Activated CD8-positive, alpha-beta memory T cell treated with anti-CD3 and anti-CD28 coated beads, Interleukin-2, amount 50 U/mL, for 48 hours (primary cell): ENCODE measurements at regions not wholly inside any gene's neighbourhood (a gene's known extent, or its start where the extent isn't known, plus 50 kb on each side); places are given as distances from the start of the nearest gene placed in this dataset.

ENCODE experiments used
- DNase-seq: peaks from one replicate; pipeline ENCODE4 v3.0.0-alpha.2; 2020

DNA sequence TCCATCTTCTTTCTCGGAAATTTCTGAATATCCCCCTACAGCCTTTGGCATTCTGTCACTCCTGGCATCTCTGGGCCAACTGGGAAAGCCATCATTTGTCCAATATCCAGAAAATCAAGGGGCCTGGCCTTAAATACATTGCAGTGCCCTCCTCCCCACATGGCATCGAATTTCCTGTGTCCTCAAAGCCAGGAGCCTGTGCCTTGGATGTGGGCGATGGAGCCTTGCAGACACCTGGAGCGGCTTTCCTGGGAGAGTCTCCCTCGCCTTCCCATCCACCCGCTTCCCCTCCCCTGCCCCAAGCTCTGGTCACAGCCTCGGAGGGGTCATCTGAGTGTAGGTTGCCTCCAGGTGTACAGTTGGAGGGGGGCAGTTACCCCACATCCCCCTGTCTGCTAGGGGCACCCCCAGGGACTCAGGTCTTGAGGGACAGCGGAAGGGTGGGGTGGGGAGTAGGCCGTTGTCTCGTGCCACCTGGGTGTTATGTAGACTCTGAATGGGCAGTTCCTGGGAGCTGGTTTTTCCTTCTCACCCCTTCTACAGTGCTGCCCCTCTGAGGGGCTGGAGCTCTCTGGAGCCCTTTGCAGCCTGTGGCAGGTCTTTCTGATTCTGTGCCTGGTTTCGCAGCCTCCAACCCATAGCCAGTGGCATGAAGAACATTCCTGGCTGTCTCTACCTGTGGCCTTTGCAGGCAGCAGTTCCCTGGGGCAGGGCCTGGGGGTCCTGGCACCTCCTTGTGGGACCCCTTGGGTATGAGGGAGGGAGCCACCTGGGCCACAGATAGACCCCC lies 239.8 kb downstream of the SEC14L1 start:
- DNase-seq, result no peak

DNA sequence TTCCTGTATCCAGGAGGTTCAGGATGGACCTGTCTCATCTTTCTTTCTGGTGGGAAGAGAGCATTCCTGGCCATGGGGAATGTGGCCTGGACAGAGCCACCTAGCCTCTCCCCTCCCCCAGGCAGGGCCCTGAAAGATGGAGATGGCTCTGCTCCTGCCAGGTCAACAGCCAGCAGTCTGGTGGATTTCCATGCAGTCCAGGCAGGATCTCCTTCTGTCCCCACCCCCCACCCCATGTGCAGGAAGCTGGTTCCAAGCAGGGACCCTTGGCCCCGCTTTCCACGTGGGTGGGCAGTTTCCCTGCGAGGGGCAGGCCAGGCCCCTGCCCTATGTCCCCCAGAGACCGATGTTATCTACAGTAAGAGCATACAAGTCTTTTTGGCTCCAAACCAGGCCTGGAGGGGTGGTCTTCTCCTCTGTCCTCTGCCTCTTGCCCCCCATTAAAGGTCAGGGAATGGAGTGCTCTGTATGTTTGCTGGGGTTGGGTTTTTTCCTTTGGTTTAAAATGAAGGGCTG lies 240.5 kb downstream of the SEC14L1 start:
- no peak for DNase-seq

DNA sequence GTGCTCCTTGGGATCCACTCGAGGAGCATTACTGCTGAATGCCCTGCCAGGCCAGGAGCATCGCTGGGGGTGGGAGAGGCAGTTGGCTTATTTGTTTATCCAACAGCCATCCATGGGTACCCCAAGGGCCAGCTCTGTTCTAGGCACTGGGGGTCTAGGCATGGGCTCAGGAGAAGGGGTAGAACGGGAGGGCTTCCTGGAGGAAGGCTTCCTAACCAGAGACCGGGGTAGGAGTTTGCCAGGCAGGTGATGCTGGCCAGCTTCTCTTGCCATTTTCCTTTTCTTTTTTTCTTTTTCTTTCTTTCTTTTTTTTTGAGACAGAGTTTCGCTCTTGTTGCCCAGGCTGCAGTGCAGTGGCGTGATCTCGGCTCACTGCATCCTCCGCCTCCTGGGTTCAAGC lies 241.0 kb downstream of the SEC14L1 start:
- DNase-seq, result no peak

DNA sequence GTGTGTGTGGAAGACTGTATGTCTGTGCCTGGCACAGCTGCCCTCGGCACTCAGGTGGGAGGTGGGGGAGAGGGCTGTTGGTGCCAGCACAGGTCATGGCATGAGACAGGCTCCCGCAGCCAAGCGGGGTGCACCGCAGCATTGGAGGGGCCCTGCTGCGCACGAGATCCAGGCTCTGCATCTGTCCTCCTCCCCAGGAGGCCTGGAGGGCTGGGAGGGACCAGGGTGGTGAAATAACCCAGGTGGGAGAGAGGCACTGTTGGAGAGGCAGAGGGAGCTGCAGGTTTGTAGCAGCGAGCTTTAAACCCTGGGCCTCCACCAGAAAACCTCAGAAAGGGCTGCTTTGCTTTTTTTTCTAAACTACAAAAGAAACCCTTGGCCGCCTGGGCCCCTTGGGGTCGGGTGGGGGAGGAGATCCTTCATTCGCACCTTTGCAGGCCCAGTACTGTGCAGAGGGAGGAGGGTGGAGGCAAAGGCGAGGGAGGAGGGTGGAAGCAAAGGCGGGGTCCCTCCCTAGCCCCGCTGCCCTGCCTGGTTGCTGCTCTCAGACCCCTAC lies 241.7 kb downstream of the SEC14L1 start:
- DNase-seq, result no peak

DNA sequence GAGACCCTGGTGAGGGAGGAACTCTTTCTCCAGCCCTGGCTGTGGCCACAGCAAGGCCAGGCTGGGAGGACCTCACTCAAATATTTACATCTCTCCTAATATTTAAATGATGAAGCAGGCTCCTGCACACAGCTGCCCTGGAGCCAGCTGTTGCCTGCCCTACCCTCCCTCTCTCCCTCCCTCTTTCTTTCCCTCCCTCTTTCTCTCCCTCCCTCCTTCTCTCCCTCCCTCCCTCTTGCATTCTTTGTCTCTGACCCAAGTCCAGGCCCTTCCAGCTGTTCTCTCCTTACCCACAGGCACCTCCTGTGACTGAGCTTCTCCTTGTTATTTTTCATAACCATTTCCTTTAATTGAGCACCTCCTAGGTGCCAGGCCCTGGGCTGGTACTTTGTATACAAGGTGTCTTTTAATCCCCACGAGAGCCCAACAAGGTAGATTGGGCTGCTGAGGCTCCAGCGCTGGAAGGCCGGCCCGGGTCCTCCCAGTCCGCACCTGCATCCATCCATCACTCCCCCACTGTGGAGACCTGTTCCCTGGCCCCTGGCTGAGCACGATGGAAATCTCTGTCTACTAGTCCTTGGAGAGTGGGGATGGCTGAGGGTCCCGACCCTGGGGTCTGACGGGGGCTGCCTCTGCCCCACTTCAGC lies 242.3 kb downstream of the SEC14L1 start:
- DNase-seq, result no peak

DNA sequence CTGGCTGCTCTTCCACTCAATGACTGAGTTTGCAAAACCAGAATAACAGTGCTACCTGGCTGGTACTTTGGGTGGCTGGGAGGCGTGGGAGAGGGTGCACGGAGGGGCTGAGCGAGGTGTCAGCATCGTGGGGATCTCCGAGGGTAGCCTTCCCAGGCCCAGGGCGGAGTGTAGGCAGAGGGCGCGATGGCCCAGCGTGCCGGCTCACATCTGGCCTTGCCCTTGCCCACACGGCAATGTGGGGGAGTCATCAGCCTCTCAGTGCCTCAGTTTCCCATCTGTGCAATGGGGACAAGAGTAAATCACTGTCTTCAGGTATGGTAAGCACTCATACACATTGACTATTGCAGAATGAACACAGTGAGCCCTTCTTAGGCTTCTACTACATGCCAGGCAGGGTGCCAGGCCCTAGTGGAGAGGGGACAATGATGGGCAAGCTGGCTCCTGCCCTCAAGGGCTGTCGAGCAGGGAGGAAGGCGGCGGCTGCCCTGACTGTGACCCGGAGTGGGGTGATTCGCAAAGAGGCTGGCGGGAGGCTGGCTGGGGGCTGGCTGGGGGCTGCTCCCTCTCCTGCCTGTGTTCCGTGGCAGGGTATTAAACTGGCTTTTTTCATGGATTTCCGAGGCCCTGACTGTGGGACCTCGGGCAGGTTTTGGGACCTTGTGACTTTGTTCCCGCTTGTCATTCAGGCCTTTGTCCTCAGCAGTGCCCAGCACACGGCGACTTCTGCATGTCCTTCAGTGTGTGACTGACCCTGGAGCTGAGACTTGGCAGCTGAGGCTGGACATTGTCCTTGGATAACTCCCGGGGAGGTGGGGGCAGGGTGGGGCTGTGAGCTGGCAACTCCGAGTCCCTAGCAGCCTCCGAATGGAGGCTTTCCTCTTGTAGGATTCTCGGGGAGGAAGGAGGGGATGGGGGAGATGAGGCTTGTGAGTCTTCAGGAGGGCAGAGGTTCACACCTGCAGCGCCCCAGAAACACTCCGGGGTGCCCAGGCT lies 243.1 kb downstream of the SEC14L1 start:
- DNase-seq, result no peak

DNA sequence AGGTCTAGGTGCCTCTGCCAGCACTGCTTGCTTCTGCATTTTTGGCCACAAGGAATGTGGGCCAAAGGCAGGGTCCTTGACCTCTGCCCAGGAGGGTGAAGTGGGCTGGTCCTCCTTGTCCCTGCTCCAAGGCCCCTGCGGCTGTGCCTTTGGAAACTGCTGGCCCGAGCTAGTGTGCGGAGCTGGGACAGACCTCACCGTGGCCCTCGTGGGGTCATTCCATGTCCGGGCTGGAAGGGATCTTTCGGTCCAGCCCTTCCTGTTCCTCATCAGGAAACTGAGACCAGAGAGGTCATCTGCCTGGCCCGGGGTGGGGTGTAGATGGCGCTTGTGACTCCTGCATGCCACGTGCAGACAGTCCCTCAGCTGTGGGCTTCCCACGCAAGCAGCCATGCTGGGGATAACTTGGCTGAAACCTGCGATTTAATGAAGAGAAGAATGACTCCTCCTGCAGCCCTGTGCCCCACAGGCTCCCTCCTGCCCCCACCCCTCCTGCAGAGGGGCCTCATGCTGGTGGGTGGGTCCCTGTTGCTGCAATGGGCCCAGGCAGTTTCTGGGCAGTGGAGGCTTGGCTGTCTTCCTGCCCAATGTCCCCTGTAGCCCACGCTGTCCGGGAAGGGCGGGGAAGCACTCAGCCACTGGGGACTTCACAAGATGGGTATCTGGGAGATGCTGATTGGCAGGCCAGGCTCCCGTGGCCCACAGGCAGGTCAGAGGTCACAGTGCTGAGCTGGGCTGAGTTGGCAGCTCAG lies 245.2 kb downstream of the SEC14L1 start:
- DNase-seq, result no peak

DNA sequence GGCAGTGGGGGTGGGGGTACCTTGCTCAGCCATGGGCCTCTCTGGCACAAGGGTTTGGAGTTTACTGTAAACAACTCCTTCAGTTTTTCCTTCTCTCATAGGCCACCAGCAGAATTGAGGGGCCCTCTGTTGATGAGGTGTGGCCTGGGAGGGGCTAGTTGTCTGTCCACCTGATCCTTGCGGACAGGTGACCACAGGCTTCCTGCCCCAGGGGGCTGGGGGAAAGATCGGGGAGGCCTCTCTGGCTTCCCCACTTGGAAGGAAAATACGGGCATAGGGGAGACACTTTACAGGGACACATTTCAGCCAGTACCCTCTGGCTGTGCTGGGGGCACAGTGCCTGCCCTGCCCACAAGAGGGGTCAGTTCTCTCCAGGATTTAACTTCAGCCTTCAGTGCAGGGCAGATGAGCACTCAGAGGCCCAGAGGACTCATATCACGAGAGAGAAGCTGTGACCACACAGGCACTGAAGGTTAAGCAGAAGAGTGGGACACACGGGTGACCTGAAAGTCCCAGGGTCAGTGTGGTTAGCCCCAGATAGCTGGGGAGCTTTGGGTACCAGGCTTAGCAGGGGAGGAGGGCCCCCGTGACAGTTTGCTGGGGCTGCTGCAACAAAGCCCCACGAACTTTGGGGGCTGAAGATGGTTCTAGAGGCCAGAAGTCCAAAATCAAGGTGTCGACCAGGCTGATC lies 245.9 kb downstream of the SEC14L1 start:
- DNase-seq, result no peak

DNA sequence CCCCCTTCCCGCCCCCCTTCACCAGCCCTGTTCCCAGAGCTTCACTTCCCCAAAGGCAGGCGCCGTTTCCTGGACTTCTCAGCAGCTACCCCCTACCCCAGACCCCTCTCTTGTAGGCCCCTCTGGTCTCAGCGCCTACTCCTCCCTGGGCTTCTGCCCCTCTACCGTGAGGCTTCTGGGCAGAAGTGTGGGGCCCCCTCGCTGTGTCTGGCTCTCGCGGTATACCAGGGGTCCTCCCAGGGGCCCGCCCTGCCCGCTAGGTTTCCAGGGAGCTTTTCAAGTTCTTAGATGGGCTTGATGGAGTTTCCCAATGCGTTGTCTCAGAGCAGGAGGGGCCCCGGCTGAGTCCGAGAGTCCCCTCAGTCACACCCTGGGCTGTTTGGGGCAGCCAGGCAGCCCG lies 247.1 kb downstream of the SEC14L1 start:
- no peak for DNase-seq

DNA sequence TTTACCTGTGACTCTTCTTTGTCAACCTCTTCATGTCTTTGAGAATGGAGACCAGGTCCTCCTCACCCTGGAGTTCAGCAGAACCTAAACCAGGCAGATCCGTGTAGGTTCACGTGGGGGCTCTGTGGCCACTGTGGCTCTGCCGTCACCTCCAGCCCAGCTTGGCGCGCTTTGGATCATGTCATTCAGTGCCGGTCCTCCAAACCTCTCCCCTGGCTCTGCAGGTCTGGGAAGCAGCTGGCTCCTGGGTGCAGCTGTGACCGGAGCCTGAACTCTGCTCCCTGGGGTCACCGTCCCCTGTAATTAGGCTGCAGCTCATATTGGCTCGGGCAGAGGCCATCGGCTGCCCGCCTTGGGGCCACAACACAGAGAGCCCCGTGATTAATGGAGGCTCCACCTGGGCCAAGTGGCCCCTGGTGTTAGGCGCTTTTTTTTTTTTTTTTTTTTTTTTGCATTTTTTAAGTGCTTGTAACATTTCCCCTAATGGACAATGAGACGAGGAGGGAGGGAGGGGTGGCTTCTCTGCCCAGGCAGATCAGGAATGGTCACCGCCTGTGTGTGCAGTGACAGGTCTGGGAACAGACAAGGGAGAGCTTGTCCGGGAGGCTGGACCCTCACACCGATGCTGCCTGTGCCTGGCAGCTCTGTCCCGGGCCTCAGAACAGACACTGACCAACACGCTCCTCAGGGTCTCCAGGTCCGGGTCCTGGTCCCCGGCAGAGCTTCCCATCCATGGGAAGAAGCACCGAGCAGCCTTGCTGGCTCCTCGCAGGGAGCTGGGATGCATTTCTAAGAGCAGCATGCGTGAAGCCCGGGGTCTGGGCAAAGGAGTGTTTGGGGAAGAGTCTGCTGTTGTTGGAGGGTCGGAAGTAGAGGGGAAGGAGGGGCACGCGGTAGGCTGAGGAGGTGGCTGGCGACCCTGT lies 247.9 kb downstream of the SEC14L1 start:
- no peak for DNase-seq

DNA sequence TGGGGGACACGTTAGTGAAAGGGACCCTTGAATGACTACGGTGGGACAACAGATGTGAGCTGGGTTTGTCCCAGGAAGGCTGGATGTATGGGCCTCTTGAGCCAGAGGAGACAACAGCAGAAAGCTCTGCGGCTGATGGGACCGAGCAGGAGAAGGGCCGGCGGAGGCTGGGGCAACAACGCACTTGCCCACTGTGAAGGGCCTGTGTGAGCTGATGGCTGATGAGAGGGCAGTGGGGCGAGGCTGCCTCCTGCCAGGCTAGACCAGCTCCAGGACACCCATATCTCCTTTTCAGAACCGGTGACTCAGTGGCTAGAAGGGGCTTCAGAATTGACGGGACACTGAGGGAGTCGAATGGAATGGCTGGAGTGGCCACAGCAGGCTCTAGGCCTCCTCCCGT lies 250.1 kb downstream of the SEC14L1 start:
- no peak for DNase-seq

DNA sequence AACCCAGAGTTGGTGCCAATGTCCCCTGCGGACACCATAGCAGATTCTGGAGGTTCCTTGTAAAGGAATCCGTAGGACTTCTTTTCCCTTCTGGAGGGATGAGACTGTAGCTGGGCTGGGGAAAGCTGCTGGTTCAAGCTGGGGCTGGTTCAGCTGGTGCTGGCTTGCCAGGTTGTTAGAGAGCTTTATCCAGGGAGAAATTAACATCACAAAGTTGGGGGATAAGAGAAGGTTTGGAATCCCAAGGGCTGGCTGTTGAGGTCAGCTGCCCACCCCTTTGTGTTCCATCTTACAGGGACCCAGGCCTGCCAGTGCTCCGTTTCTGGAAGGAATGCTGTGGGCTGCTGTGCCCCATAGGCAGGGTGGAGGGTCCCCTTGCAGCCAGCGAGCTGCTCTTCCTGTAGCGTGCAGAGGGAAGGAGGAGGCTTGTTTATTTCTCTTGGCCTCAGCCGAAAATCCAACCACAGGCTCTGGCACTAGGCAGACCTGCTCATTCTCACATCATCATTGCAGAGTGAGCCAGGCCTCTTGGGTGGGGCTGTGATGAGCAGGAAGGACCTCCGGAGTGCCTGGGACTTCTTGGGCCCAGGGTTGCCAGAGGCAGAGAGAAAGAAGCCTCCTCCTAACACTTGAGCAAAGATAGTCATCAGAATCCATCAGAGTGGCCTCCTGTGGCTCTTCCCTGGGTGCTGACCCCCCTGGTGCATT lies 251.1 kb downstream of the SEC14L1 start:
- no peak for DNase-seq

DNA sequence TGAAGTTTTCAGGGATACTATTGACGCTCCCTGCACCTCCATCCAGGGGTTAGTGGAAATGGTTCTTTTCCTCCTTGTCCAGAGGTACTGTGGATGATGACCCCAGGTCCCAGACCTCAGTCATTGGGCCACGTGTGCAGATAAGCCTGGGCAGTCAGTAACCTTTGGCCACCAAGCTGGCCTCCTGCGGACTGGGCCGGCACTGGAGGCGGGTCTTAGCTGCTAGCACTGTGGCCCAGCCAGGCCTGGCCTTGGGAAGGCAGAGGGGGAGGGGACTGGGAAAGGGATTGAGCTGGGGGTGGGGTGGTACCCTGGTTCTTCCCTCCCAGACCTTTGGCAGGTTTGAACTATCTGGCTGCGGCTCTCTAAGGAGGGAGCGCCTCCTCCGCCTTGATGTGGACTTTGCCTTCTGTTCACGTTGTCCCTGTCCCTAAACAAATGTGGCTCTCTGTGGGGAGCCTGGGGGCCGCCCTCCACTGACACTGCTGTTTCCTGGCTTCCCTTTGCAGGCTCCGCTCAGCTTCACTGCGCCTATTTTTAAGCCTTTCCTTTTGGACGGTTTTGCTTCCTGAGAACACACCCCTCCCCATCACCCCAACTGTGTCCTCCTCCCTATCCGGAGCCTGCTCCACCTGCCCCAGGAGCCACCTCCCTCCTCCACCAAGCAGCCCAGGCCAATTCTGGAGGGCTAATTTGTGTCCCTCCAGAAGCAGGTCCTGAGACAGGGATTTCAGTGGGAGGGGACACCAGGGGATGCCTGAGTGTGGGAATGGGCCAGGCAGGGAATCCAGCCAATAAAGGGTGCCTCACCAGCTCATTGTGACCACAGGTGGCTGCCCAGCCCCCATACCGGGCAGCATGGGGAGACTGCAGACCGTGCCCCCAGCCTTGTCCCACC lies 251.9 kb downstream of the SEC14L1 start:
- no peak for DNase-seq

DNA sequence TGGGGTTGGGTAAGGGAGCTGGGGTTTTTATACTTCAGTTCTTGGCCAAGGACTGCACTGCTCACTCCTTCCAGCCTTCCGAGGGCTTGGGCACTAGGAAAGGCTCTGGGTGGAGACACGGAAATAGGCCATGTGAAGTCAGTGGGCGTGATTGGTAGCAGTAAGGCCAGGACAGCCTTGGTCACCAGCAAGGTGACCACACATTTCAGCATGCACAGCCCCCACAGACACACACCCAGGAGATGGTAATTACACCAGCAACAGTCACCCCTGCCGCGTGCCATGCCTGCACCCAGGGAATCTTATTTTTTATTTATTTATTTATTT lies 252.5 kb downstream of the SEC14L1 start:
- DNase-seq, result no peak

DNA sequence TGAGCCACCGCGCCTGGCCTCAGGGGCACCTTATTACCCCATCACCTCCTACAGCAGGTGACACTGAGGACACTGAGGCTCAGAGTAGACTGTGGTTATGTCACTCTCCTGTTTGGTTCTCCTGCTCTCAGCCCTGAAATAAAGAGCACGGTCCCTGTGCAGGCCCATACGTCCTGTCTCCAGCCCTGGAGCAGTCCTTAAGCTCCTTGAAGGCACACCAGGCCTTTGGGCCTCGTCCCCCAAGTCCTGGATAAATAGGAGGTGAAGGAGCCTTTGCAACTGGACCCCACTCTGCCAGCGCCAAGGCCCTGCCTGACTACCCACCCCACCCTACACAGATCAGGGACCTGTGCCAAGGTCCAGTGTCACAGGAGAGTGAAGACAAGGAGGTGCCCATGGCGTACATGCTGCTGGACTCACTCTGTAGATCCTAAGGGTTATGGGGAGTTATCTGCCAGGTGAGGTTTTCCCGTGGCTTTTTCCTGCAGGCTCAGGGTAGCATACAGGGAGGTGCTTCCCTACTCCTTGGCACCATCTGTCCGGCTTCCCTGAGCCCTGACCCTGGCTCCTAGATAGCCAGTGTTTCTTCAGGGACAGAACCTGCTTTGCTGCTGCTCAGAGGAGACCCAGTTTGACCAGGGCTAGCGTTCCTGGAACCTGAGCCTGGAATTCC lies 253.2 kb downstream of the SEC14L1 start:
- no peak for DNase-seq

DNA sequence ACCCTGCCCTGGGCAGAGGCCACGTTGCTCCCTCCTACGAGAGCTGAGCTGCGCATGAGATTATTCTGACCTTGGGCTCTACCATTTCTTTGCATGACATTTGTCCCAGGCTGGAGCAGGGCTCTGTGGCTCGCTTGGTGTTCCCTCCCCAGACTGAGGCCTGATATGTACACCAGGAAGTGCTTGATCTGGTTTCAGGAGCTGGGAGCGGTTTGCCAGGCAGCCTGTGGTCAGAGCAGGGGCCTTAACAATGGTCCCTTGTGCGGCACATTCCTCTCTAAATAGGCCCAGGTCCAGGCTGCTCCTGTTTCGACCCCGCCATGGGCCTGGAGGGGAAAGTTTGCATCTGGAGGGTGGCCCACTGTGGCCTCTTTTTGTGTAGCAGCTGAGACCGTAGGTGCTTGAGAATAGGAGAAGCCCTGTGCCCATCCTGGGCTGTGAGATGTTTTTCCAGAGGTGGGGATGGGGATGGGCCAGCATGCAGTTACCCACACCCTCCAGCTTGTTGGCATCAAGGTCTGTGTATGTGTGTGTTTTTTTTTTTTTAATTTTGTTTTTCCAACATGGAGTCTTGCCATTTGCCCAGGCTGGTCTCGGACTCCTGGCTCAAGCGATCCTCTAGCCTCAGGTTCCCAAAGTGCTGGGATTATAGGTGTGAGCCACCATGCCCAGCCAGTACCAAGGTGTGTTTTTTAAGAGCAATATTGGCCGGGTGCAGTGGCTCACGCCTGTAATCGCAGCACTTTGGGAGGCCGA lies 253.9 kb downstream of the SEC14L1 start:
- DNase-seq, result no peak

DNA sequence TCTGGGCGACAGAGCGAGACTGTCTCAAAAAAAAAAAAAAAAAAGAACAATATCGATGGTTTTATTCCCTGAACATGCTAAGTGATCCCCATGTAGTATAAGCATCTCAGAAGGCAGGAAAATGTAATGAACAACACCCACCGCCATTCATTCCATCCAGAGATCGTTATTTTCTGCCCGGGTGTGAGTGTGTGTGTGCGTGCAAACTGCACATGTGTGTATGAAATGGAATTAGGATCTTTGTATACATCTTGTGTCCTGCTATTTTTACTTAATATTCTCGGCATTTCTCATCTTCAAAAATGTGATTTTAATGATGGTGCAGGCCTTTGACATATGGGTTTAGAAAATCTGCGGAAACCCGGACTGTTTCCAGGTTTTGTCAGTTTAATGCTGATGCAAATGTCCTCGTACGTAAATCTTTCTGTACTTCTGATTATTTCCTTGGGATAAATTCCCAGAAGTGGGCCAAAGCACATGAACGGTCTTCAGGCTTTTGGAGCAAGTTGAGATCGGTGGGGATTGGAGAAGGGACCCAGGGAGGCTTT lies 254.8 kb downstream of the SEC14L1 start:
- no peak for DNase-seq
